CD4-positive, alpha-beta T cell treated with Interleukin-21 for 1 hour (primary cell): ENCODE measurements at regions not wholly inside any gene's neighbourhood (a gene's known extent, or its start where the extent isn't known, plus 50 kb on each side); places are given as distances from the start of the nearest gene placed in this dataset.
"Not testable (repeated sequence)": the region's sequence is repeated elsewhere in the genome, so short reads cannot be mapped to it uniquely, and the experiment has no call there.

ENCODE experiments used
- DNase-seq: peaks from one replicate; pipeline ENCODE4 v3.0.0-alpha.2; 2020

- DNase-seq, result no peak
These were observed 96.2 kb upstream of the SIM2 start for GRCh38 chr21:36602735-36603134.

GRCh38 chr21:36603221-36603620 is 95.7 kb upstream of the SIM2 start:
- no peak for DNase-seq

- DNase-seq, result no peak
These were observed 93.5 kb upstream of the SIM2 start for GRCh38 chr21:36605426-36605825.

GRCh38 chr21:36606287-36606982 is 92.5 kb upstream of the SIM2 start:
- no peak for DNase-seq

- no peak for DNase-seq
These were observed 92.0 kb upstream of the SIM2 start for GRCh38 chr21:36606983-36607325.

- no peak for DNase-seq
These were observed 90.6 kb upstream of the SIM2 start for GRCh38 chr21:36608041-36608896.

- DNase-seq, result no peak
These were observed 90.1 kb upstream of the SIM2 start for GRCh38 chr21:36608897-36609225.

- DNase-seq, result no peak
These were observed 89.3 kb upstream of the SIM2 start for GRCh38 chr21:36609654-36610053.

- no peak for DNase-seq
These were observed 88.7 kb upstream of the SIM2 start for GRCh38 chr21:36610201-36610600.

GRCh38 chr21:36610935-36611334 is 88.0 kb upstream of the SIM2 start:
- DNase-seq, result no peak

GRCh38 chr21:36611379-36611778 is 87.5 kb upstream of the SIM2 start:
- no peak for DNase-seq

GRCh38 chr21:36613059-36613458 is 85.9 kb upstream of the SIM2 start:
- DNase-seq, result no peak

- DNase-seq, result no peak
These were observed 85.4 kb upstream of the SIM2 start for GRCh38 chr21:36613554-36613953.

GRCh38 chr21:36615274-36615964 is 83.5 kb upstream of the SIM2 start:
- DNase-seq, result no peak

- DNase-seq, result not testable (repeated sequence)
These were observed 82.1 kb upstream of the SIM2 start for GRCh38 chr21:36616773-36617172.

- not testable (repeated sequence) for DNase-seq
These were observed 77.1 kb upstream of the SIM2 start for GRCh38 chr21:36621794-36622193.

GRCh38 chr21:36624105-36624504 is 74.8 kb upstream of the SIM2 start:
- DNase-seq, result no peak

GRCh38 chr21:36626791-36627190 is 72.1 kb upstream of the SIM2 start:
- no peak for DNase-seq

- no peak for DNase-seq
These were observed 71.7 kb upstream of the SIM2 start for GRCh38 chr21:36627242-36627641.

- no peak for DNase-seq
These were observed 70.8 kb upstream of the SIM2 start for GRCh38 chr21:36628106-36628505.

GRCh38 chr21:36628761-36629460 is 70.0 kb upstream of the SIM2 start:
- DNase-seq, result no peak

- DNase-seq, result peak; percentile 47
These were observed 68.3 kb upstream of the SIM2 start for GRCh38 chr21:36630485-36631206.

- no peak for DNase-seq
These were observed 62.9 kb upstream of the SIM2 start for GRCh38 chr21:36636016-36636415.
